ENCODE measurements at regions not wholly inside any gene's neighbourhood (a gene's known extent, or its start where the extent isn't known, plus 50 kb on each side); places are given as distances from the start of the nearest gene placed in this dataset.

DNA sequence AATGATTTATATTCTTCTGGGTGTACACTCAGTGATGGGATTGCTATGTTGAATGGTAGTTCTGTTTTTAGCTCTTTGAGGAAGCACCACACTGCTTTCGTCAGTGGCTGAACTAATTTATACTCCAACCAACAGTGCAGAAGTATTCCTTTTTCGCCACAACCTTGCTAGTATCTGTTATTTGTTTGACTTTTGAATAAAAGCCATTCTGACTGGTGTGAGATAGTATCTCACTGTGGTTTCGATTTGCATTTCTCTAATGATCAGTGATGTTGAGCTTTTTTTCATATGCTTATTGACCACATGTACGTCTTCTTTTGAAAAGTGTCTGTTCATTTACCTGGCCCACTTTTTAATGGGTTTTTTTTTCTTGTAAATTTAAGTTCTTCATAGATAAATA is 583.8 kb upstream of the ARID1B start:
- TF ChIP-seq ZNF114 (CRISPR knock-in tag; IDR thresholded peaks at IDR 0.05), result no peak
- TF ChIP-seq, protein P1, sequence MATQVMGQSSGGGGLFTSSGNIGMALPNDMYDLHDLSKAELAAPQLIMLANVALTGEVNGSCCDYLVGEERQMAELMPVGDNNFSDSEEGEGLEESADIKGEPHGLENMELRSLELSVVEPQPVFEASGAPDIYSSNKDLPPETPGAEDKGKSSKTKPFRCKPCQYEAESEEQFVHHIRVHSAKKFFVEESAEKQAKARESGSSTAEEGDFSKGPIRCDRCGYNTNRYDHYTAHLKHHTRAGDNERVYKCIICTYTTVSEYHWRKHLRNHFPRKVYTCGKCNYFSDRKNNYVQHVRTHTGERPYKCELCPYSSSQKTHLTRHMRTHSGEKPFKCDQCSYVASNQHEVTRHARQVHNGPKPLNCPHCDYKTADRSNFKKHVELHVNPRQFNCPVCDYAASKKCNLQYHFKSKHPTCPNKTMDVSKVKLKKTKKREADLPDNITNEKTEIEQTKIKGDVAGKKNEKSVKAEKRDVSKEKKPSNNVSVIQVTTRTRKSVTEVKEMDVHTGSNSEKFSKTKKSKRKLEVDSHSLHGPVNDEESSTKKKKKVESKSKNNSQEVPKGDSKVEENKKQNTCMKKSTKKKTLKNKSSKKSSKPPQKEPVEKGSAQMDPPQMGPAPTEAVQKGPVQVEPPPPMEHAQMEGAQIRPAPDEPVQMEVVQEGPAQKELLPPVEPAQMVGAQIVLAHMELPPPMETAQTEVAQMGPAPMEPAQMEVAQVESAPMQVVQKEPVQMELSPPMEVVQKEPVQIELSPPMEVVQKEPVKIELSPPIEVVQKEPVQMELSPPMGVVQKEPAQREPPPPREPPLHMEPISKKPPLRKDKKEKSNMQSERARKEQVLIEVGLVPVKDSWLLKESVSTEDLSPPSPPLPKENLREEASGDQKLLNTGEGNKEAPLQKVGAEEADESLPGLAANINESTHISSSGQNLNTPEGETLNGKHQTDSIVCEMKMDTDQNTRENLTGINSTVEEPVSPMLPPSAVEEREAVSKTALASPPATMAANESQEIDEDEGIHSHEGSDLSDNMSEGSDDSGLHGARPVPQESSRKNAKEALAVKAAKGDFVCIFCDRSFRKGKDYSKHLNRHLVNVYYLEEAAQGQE (IDR thresholded peaks at IDR 0.05; ENCODE audit: unreplicated experiment), result no peak
- TF ChIP-seq EZH2phosphoT487 (IDR thresholded peaks at IDR 0.05; ENCODE audit: unreplicated experiment), result no peak
- no peak for TF ChIP-seq STAT1 (IDR thresholded peaks at IDR 0.05; ENCODE audit: unreplicated experiment)
- TF ChIP-seq ZNF331 (CRISPR knock-in tag; IDR thresholded peaks at IDR 0.05; ENCODE audit: low read depth), result no peak
- no peak for TF ChIP-seq JUNB (IDR thresholded peaks at IDR 0.05; ENCODE audit: unreplicated experiment)
- no peak for TF ChIP-seq POLR2AphosphoS5 (IDR thresholded peaks at IDR 0.05; ENCODE audit: low read depth)
- no peak for TF ChIP-seq NANOG (IDR thresholded peaks at IDR 0.05; ENCODE audit: borderline replicate concordance)
- TF ChIP-seq CREB1 (CRISPR knock-in tag; IDR thresholded peaks at IDR 0.05; ENCODE audit: low read depth), result no peak
- TF ChIP-seq EZH2 (IDR thresholded peaks at IDR 0.05; ENCODE audit: low read depth, unreplicated experiment), result no peak
- TF ChIP-seq, protein P2, sequence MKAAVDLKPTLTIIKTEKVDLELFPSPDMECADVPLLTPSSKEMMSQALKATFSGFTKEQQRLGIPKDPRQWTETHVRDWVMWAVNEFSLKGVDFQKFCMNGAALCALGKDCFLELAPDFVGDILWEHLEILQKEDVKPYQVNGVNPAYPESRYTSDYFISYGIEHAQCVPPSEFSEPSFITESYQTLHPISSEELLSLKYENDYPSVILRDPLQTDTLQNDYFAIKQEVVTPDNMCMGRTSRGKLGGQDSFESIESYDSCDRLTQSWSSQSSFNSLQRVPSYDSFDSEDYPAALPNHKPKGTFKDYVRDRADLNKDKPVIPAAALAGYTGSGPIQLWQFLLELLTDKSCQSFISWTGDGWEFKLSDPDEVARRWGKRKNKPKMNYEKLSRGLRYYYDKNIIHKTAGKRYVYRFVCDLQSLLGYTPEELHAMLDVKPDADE (IDR thresholded peaks at IDR 0.05), result no peak
- TF ChIP-seq, protein P3, sequence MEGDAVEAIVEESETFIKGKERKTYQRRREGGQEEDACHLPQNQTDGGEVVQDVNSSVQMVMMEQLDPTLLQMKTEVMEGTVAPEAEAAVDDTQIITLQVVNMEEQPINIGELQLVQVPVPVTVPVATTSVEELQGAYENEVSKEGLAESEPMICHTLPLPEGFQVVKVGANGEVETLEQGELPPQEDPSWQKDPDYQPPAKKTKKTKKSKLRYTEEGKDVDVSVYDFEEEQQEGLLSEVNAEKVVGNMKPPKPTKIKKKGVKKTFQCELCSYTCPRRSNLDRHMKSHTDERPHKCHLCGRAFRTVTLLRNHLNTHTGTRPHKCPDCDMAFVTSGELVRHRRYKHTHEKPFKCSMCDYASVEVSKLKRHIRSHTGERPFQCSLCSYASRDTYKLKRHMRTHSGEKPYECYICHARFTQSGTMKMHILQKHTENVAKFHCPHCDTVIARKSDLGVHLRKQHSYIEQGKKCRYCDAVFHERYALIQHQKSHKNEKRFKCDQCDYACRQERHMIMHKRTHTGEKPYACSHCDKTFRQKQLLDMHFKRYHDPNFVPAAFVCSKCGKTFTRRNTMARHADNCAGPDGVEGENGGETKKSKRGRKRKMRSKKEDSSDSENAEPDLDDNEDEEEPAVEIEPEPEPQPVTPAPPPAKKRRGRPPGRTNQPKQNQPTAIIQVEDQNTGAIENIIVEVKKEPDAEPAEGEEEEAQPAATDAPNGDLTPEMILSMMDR (conservative IDR thresholded peaks at IDR 0.05; ENCODE audit: low read depth in 2 of 2), result no peak
- TF ChIP-seq, protein P4, sequence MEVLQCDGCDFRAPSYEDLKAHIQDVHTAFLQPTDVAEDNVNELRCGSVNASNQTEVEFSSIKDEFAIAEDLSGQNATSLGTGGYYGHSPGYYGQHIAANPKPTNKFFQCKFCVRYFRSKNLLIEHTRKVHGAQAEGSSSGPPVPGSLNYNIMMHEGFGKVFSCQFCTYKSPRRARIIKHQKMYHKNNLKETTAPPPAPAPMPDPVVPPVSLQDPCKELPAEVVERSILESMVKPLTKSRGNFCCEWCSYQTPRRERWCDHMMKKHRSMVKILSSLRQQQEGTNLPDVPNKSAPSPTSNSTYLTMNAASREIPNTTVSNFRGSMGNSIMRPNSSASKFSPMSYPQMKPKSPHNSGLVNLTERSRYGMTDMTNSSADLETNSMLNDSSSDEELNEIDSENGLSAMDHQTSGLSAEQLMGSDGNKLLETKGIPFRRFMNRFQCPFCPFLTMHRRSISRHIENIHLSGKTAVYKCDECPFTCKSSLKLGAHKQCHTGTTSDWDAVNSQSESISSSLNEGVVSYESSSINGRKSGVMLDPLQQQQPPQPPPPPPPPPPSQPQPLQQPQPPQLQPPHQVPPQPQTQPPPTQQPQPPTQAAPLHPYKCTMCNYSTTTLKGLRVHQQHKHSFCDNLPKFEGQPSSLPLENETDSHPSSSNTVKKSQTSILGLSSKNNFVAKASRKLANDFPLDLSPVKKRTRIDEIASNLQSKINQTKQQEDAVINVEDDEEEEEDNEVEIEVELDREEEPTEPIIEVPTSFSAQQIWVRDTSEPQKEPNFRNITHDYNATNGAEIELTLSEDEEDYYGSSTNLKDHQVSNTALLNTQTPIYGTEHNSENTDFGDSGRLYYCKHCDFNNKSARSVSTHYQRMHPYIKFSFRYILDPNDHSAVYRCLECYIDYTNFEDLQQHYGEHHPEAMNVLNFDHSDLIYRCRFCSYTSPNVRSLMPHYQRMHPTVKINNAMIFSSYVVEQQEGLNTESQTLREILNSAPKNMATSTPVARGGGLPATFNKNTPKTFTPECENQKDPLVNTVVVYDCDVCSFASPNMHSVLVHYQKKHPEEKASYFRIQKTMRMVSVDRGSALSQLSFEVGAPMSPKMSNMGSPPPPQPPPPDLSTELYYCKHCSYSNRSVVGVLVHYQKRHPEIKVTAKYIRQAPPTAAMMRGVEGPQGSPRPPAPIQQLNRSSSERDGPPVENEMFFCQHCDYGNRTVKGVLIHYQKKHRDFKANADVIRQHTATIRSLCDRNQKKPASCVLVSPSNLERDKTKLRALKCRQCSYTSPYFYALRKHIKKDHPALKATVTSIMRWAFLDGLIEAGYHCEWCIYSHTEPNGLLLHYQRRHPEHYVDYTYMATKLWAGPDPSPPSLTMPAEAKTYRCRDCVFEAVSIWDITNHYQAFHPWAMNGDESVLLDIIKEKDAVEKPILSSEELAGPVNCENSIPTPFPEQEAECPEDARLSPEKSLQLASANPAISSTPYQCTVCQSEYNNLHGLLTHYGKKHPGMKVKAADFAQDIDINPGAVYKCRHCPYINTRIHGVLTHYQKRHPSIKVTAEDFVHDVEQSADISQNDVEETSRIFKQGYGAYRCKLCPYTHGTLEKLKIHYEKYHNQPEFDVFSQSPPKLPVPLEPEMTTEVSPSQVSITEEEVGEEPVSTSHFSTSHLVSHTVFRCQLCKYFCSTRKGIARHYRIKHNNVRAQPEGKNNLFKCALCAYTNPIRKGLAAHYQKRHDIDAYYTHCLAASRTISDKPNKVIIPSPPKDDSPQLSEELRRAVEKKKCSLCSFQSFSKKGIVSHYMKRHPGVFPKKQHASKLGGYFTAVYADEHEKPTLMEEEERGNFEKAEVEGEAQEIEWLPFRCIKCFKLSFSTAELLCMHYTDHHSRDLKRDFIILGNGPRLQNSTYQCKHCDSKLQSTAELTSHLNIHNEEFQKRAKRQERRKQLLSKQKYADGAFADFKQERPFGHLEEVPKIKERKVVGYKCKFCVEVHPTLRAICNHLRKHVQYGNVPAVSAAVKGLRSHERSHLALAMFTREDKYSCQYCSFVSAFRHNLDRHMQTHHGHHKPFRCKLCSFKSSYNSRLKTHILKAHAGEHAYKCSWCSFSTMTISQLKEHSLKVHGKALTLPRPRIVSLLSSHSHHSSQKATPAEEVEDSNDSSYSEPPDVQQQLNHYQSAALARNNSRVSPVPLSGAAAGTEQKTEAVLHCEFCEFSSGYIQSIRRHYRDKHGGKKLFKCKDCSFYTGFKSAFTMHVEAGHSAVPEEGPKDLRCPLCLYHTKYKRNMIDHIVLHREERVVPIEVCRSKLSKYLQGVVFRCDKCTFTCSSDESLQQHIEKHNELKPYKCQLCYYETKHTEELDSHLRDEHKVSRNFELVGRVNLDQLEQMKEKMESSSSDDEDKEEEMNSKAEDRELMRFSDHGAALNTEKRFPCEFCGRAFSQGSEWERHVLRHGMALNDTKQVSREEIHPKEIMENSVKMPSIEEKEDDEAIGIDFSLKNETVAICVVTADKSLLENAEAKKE (CRISPR knock-in tag; IDR thresholded peaks at IDR 0.05), result no peak
- H3K27me3 Mint-ChIP-seq (ENCODE audit: insufficient read depth, low read depth, poor library complexity), result no peaks in the 10 kb centered on the region

More for the DNA sequence above, 583.8 kb upstream of the ARID1B start:
- Histone ChIP-seq H3K27me3 (ENCODE audit: insufficient read depth) (no peaks in the 10 kb centered on the region), H3K4me1 (ENCODE audit: insufficient read depth) (peaks cover 12% of the 10 kb centered on the region), H3K4me2 (no peak overlapping the region), H3K36me3 (ENCODE audit: insufficient read depth) (no peaks in the 10 kb centered on the region; the same call in 1 of the 2 replicates), H3F3A (replicated peaks; ENCODE audit: low read depth) (no peaks in the 10 kb centered on the region), H3K79me2 (replicated peaks; ENCODE audit: insufficient read depth) (no peaks in the 10 kb centered on the region), H2AFZ (no peak overlapping the region), H3K27ac (ENCODE audit: low read depth) (no peak overlapping the region), H3K4me3 (no peak overlapping the region), H4K20me1 (replicated peaks; ENCODE audit: insufficient read depth) (no peaks in the 10 kb centered on the region), H3K9me2 (ENCODE audit: insufficient read depth) (no peaks in the 10 kb centered on the region)
- ATAC-seq, result no peak
- Mint-ChIP-seq H3K4me1 (peaks cover 15% of the 10 kb centered on the region), H3K36me3 (ENCODE audit: low read depth) (no peaks in the 10 kb centered on the region), H3K9me3 (no peaks in the 10 kb centered on the region; the same call in 2 of the 3 replicates), H3K4me3 (no peak overlapping the region), H3K27ac (no peak overlapping the region)
- no peak for DNase-seq (ENCODE audit: low spot score)

Measured in GM23338 (cell line).